Body of pancreas (tissue), 4 donors: ENCODE measurements at regions not wholly inside any gene's neighbourhood (a gene's known extent, or its start where the extent isn't known, plus 50 kb on each side); places are given as distances from the start of the nearest gene placed in this dataset.

Experiments
- CTCF ChIP-seq, 7 experiments: fragments of 450-650 bp in 4 of 7; fragments of 200-600 bp in 3 of 7; sonication (generic) in 3 of 7; IDR thresholded peaks; one replicate each; pipeline ENCODE4 v1.5.1; 2016 to 2019; ENCODE audit warnings: antibody characterized with exemption in 7 of 7
- POLR2A ChIP-seq, 3 donors: fragments of 450-650 bp; IDR thresholded peaks; one replicate each; pipeline ENCODE4 v1.6.1; 2016; ENCODE audit warnings: antibody characterized with exemption in 3 of 3, mild to moderate bottlenecking in 2 of 3

- TF ChIP-seq CTCF (IDR thresholded peaks at IDR 0.05), result no peak
- TF ChIP-seq POLR2A (IDR thresholded peaks at IDR 0.05), result no peak
Observed at GRCh38 chr11:8823174-8823742, 87.7 kb upstream of the AKIP1 start.
